ENCODE measurements at regions not wholly inside any gene's neighbourhood (a gene's known extent, or its start where the extent isn't known, plus 50 kb on each side); places are given as distances from the start of the nearest gene placed in this dataset.

DNA sequence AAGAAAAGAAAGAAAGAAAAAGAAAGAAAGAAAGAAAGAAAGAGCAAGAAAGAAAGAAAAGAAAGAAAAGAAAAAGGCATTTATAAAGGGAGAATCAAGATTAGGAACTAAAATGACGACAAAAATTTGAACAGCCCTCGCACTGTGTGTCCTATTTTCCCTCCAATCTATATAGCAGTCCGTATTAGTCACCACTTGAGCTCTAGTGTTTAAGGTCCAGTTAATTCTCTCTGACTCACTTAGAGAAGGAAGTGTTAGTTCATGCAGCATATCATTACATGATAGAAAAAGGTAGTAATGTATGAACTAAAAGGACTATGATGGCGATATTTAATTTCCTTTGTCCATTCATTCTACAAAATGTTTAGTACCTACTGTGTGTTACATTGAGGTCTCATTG lies 122.7 kb downstream of the CBLL2 start:
- DNase-seq (ENCODE audit: low spot score) = no peak

DNA sequence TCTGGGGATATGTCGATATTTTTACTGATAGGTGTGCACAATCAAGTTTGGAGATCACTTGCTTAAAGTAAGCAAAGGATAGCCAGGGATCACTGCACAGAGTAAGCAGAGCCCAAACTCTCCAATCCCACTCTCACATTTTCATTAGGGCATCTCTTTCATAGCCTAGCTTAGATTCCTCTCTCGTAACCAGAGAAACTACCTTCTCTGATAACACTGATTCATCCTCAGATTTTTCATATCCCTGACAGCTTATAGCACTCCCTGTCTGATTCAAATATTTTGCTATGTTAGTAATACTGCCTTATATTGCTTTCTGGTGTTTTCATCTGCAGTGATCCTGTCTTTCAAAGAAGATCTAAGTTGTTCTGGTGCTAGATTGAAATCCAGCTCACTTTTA lies 123.7 kb downstream of the CBLL2 start:
- DNase-seq (ENCODE audit: low spot score) = no peak

DNA sequence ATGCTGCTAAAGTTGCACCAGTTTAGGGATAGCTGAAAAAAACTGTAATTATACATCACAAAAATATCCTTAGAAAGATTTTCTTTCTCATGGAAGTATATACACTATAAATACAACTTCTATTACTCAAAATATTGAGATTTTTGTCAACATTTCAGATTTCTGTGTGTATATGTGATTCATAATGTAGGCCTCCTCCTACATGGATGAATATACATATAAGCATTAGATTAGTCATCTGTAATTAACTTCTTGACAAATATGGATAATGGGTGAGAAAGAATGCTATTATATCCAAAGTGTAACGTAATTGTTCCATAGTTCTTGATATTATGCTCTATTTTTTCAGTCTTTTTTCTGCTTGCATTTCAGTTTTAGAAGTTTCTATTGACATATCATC lies 124.9 kb downstream of the CBLL2 start:
- DNase-seq (ENCODE audit: low spot score) = no peak

DNA sequence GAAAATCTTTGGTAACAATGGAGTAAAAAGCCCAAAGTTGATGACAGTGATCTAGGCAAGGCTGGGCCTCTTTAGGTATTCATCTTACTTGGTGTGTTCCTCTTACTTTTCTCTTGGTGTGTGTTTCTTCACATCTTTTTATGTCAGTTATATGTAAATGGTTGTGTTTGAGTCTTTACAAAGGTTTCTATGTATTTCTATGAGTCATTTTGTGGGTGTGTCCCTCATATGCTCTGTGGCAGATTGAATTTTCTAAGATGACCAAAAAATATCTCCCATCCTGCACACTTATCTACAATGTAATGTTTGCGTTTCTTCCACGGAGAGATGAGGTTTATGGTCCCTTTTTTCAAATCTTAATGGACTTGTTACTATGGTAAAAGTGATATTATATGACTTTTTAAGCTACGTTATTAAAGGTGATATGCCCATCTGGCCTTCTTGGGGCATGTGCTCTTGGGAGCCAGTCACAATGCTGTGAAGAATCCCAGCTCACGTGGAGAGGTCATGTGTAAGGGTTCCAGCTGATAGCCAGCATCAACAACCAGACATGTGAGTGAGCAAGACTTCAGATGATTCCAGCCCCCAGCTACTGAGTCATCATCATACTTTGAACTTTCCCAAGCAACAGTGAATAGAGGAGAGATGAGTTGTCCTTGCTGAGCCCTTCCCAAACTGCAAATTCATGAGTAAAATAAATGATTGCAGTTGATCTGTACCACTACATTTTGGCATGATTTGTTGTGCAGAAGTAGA lies 126.9 kb downstream of the CBLL2 start:
- no peak for DNase-seq (ENCODE audit: low spot score)

DNA sequence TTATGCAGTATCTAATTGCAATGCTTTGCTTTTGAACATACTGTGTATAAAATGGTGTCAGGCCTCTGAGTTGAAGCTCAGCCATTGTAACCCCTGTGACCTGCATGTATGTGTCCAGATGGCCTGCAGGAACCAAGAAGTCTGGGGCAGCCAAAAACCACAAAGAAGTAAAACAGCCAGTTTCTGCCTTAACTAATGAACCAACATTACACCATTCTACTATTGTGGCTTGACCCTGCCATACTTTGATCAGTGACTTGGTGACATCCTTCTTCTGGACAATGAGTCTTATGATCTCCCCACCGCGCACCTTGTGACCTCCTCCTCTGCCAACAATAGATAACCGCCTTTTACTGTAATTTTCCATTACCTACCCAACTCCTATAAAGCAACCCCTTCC lies 131.6 kb downstream of the CBLL2 start:
- DNase-seq (ENCODE audit: low spot score) = no peak

DNA sequence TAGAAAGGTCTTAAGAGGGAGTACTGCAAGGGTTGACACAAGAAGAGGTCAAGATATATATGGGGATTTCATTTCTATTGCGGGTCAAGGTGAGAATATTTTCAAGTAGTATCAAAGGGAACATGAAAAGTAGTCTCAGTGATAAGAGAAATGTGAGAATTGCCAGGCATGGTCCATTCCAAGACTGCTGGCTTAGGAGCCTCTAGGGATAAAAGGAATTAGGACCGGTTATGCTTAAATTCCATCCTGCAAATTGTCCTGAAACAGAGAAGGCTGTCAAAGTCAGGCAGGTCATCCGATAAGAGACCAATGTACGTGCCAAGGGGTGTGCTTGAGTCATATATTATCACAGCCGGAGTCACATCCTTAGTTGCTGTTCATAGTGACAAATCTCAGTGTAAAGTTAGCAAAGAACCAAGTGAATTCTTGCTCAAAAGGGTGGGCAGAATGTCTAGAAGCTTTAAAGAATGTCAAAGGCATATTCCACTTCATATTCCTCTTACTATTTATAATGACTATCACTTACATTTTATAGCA lies 133.6 kb downstream of the CBLL2 start:
- DNase-seq (ENCODE audit: low spot score) = no peak

DNA sequence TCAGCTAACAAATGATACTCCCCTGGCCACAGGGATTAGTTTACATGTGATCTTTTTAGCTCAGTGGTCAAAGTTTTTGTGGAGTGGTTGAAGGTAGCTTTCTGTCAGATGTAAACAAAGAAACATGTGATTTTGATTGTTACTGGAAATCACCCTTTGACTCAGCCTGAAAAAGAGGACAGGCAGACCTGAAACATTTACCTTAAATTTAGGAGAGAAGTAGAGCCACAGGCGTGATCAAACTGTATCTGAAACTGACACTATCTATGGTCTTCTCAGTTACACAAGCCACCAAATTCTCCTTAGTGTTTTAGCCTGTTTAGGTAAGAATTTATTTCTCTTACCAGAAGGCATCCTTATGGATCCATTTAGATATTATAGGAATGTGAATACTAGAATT lies 136.7 kb downstream of the CBLL2 start:
- DNase-seq (ENCODE audit: low spot score) = no peak

DNA sequence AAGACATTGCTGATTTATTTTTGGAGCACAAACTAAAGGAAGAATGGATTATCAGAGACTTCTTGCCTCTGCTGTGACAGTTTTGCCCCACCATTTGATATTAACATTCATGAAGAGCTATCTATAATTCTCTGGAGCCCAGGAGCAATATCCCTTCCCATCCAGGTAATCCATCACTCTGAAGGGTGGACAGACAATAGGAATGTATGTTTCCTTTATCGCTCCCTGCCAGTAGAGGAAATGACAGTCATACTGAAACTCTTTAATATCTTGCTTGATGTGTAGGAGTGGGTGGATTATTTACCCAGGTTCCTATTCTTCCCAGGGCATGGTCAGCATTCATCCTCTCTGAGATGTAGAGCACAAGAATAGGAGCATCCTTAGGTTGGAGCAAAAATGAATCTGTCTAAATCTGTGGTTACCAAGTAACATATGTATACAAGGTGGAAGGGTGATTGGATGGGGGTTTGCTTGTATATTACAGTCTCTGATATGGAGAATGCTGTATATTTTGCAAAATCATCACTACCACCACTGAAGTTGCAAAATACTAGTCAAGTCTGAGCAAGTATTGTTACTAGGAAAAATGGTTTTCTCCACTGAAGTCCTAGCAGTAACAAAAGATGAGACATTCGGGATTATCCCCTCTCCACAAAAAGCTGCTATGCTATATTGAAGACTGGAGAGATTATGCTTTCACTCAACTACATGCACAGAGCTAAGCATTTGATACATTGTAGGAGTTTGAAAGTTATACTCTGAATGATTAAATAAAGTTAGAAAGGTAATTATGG lies 151.6 kb downstream of the CBLL2 start:
- no peak for DNase-seq (ENCODE audit: low spot score)

DNA sequence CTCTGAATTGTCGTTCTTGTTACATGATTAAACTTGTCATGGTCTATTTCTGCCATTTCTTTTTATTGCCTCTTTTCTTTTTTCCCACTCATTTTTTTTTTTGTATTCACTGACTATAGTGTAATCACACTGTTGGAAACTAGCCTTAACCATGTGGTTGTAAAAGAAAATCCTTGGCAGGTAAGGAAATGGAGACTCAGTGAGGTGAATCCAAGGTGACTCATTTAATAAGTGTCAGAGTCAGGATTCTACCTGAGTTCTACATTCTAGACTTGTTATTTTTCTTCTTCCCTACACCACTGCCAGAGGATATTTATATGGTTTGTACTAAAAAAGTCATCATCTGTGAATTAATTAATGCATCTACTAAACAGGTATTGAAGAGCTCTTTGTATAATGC lies 152.2 kb downstream of the CBLL2 start:
- no peak for DNase-seq (ENCODE audit: low spot score)

DNA sequence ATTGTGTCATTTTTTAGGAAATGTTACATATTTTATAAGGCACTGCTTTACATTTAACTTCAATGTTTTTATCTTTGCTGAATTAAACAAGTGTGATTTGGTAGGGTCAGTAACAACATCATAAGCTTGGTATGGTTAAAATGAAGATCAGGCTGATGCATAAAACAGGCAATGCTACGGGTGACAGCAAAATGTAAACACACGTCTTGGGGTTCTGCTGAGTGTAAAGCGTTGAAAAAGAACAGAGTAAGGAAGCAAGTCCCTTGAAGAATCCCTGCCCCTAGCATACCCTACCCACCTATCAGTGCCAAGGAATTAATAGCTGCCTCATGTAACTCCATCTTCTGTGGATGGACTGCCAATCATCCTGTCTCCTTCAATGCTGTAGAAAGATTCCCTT lies 157.0 kb downstream of the CBLL2 start:
- no peak for DNase-seq (ENCODE audit: low spot score)

DNA sequence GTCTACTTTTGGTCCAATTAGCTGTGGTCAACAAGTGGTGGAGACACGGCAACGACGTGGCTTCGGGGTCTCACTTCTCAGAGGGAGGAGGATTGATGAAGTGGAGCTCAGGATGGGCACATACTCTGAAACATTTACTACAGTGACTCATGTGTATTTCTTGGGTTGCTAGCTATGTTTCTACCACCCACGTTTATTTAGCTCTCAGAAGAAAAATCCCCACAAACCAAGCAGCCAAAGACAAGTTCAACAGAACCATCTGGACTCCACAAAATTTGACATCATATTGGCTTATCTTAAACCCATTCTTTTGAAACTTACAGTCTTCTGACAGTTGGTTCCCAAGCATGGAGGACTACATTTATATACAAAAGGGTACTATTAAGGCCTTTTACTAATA lies 158.0 kb downstream of the CBLL2 start:
- no peak for DNase-seq (ENCODE audit: low spot score)

DNA sequence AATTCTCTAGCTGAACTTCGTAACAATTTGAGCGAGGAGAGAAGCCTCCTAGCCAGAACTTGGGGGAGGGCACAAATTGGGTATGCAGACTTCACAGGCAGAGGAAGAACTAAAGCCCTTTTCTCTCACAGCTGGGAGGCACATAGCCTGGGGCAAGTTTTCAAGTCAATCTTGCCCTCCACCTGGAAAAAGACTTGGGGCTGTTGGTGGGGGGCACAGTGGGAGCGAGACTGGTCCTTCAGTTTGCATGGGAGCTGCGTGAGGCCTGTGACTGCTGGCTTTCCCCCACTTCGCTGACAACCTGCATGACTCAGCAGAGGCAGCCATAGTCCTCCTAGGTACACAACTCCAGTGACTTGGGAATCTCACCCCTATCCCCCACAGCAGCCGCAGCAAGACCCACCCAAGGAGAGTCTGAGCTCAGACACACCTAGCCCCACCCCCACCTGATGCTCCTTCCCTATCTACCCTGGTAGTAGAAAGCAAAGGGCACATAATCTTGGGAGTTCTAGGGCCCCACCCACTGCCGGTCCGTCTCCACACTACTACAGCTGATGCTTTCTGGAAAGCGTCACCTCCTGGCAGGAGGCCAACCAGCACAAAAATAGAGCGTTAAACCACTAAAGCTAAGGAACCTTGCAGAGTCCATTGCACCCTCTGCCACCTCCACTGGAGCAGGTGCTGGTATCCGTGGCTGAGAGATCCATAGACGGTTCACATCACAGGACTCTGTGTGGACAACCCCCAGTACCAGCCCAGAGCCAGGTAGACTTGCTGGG lies 160.8 kb downstream of the CBLL2 start:
- DNase-seq (ENCODE audit: low spot score) = no peak

DNA sequence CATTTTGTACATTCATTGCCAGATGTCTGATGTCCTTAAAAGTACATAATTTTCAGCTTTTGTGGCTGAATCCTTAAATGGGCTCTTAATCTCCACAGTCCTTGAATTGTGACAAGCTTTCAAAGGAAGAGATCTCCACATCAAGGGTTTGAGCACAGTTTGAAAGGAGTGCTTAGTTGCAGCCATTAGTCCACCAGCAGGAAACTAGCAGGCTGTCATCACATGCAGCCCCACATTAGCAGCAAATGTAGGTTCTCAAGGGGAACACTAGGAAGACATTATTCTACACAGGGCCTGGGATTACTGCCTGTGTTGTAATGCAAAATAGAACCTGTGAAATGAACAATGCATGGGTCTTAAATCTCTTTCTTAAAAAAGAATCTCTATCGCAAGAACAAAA lies 173.2 kb downstream of the CBLL2 start:
- no peak for DNase-seq (ENCODE audit: low spot score)

DNA sequence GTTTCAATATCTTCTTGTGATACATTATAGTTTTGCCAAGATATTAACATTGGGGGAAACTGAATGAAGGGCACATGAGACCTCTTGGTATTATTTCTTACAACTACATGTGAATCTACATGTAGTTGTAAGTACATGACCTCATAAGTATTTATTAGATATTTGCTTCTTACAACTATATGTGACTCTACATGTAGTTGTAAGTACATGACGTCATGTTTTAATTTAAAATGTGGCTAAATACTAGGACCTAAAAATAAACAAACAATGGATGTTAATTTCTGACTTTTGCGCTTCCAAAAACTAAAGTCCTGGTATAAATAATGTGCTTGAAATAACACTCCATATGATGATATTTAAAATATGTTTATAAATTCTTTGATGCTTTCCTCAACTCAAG lies 190.2 kb downstream of the CBLL2 start:
- no peak for DNase-seq (ENCODE audit: low spot score)

DNA sequence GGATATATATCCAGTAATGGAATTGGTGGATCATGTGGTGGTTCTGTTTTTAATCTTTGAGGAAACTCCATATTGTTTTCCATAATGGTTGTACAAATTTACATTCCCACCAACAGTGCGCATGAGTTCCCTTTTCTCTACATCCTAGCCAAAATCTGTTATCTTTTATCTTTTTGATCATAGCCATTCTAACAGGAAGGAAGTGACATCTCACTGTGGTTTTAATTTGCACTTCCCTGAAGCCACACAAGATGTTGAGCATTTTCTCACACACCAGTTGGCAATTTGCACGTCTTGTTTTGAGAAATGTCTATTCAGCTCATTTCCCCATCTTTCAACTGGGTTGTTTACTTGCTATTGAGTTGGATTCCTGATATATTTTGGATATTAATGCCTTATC lies 194.9 kb downstream of the CBLL2 start:
- no peak for DNase-seq (ENCODE audit: low spot score)

DNA sequence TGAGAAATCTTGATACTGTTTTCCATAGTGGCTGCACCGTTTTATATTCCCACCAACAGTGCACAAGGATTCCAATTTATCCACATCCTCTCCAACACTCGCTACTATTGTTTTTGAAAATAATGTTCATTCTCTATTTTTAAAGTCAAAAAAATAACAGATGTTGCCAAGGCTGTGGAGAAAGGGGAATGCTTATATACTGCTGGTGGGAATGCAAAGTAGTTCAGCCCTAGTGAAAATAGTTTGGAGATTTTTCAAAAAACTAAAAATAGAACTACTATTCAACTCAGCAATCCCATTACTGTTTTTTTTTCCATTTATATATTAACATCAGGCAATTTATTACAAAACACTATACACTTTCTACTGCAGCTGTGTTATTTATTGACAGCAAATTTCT lies 208.7 kb downstream of the CBLL2 start:
- no peak for DNase-seq (ENCODE audit: low spot score)

DNA sequence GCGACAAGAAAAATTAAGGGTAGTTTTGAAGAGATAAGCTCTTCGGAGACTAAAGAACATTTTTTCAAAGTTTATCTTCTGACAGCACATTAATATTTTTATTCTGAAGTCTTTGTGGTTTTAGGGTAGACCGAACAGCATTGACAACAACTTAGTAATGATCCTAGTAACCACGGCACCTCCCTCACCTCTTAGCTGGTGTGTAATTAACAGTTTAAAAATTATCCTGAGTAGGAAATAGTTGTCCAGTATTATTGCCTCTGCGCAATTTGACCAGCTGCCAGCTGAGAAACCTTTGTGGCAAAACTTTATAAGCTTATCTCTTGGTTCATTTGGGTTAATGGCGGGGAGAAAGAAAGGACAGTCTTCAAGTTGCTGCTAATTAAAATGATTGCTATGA lies 213.6 kb downstream of the CBLL2 start:
- no peak for DNase-seq (ENCODE audit: low spot score)

DNA sequence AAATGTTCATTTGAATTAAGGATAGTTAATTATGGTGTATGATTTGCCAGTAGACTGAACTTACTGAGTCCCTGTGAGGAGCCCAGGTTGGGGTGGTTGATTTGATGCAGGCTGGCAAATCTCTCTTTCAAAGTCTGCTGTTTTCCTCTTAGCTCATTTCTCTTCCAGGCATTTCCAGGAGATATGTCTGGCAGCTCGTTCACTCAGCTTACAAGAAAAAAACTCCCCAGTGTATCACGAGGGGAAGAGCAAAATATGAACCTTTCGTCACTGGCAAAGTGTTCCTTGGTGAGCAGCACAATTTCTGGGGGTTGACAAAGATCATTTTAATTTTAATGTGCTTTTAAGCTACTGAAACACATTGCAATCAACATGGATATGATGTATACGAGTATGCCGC lies 244.2 kb downstream of the CBLL2 start:
- no peak for DNase-seq (ENCODE audit: low spot score)

DNA sequence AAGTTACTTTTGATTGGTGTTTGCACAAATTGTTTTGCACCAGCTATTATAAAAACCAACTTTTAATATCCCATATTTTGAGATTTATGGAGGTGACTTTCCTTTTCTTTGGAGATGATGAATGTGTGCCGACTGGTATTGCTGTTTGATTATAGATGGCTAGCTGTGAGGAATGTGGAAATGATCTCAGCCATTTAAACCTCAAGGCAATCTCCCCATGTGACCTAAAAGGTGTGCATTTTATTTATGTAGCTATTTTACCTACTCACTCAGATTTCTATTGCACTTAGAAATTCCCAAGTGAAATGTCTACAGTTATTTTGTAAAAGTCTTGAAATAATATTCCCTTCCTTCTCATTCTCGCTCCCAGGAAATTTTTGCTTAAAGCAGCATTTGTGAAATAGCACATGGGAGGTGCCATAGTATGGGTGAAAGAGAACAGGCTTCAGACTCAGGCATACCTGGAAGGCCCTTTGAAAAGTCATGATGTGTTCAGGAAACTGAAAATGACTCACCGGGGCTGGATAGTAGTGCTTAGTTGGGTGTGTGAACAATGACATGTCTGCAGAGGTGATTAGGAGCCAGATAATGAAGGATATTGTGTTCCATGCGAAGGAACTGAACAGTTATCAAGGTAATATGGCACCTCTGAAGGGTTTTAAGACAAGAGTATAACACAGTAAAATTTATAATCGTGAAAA lies 247.6 kb downstream of the CBLL2 start:
- DNase-seq (ENCODE audit: low spot score) = no peak

DNA sequence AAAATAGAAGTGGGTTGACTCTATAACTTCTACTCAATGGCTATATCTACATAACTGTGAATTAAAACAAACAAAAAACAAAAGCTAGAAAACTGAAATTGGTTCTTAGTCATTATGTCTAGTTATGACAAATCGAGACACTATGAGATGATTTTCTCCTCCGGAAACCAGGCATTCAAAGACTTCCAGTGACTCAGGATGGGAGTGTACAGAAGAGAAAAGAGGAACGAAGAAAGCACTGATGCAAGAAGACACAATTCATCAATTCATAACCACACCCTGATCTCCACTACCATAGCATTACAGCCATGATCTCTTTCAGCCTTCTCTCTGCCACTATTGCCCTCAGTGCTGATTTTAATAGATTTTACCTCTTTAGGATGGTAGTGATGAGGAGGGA lies 253.6 kb downstream of the CBLL2 start:
- DNase-seq (ENCODE audit: low spot score) = peak; percentile 5

DNA sequence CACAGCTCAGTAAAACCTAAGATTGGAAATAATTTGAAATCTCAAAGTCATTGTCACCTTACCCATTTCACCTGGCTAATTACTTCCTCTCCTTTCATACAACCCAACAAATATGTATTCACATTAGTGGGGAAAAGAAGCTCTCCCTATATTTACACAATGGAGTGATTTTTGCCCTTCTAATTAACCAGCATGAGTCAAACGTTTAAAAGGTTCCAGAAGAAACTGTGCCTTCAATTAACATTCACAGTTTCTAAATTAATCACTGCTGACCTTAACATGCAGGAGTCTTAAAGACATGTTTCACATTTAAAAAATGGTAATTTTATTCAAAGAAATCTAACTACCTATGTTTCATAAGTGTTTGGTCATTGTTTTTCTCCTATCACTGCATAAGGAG lies 254.6 kb downstream of the CBLL2 start:
- DNase-seq (ENCODE audit: low spot score) = no peak

DNA sequence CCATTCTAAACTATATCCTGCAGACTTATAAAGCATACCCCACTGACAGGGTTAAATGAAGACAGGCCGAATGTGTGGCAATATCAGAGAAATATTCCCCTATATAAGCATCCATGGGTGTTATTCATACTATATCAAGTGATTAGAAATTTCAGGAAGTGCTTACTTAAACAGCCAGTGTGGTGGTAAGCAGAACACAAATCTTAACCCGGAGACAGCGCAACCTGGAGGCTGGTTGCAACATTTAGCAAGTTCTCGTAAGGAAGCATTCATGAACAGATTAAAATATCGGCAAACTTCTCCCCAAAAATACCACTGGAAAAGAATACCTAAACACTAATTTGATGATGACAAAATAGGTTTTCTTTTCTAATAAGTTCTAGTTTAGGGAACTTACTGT lies 261.2 kb downstream of the CBLL2 start:
- no peak for DNase-seq (ENCODE audit: low spot score)

Data from AG08396 (cell line).